GM12892 (cell line): ENCODE measurements at regions not wholly inside any gene's neighbourhood (a gene's known extent, or its start where the extent isn't known, plus 50 kb on each side); places are given as distances from the start of the nearest gene placed in this dataset.
"Not testable (repeated sequence)": the region's sequence is repeated elsewhere in the genome, so short reads cannot be mapped to it uniquely, and the experiment has no call there.

Experiments
- POLR2A ChIP-seq: IDR thresholded peaks from 2 replicates; pipeline ENCODE4 v1.6.1; 2011; ENCODE audit warnings: low read depth, low read length, control low read depth
- POLR2AphosphoS5 ChIP-seq: IDR thresholded peaks from 2 replicates; pipeline ENCODE4 v1.6.1; 2011; ENCODE audit warnings: low read depth, low read length, control low read depth
- TAF1 ChIP-seq: IDR thresholded peaks from 2 replicates; pipeline ENCODE4 v1.6.1; 2011; ENCODE audit warnings: low read depth, mild to moderate bottlenecking, control low read depth, low read length, borderline replicate concordance

DNA sequence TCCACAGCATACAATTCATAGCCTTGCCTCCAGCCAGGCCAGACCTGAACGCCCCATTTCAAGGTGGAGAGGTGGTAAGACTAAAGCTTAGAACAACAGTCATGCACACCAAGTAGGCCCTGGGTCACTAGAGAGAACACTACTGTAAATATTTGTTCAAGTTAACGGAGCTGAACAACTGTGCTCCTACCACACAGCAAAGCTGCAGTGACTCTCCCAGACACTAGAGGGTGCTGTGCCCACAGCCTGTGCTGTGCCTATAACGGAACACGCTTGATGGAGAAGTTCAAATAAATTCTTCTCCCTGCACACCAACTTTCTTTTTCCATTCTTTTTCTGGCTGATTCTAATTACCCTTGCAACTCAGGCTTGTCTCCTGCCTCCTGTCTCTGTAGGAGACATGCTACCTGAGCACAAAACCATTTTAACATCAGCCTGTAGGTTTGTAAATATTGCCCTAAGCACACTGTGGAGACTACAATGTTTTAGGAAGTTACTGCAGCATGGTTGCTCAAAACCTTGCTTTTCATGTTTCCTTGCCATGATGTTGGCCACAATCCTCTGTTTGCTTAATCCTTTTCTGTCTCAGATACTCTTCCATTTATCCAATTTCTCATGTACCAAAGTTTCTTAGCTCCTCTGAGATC, 103.1 kb upstream of the TERB2 start:
- not testable (repeated sequence) for TF ChIP-seq POLR2AphosphoS5, POLR2A, TAF1
